Epithelial cell of esophagus (primary cell): ENCODE measurements at regions not wholly inside any gene's neighbourhood (a gene's known extent, or its start where the extent isn't known, plus 50 kb on each side); places are given as distances from the start of the nearest gene placed in this dataset.
"Not testable (repeated sequence)": the region's sequence is repeated elsewhere in the genome, so short reads cannot be mapped to it uniquely, and the experiment has no call there.

Experiments used
- DNase-seq: peaks from one replicate; pipeline ENCODE4 v3.0.0; 2010; ENCODE audit warnings: low read depth
- H3K4me3 ChIP-seq: 2 replicates; pipeline ENCODE4 v1.5.1; 2011; ENCODE audit warnings: mild to moderate bottlenecking, low read length, control low read depth
- CTCF ChIP-seq: IDR thresholded peaks from 2 replicates; pipeline ENCODE4 v1.5.1; 2011; ENCODE audit warnings: low read depth, mild to moderate bottlenecking, low read length, control low read depth, inconsistent platforms; ENCODE audit not compliant: insufficient read depth; ENCODE audit errors: missing control alignments

- no peak for TF ChIP-seq CTCF
- no peak overlapping the region for H3K4me3 ChIP-seq
- DNase-seq = no peak
Observed at GRCh38 chr9:2267181-2267745, 252.1 kb downstream of the SMARCA2 start.

GRCh38 chr9:2269778-2270177 lies 254.6 kb downstream of the SMARCA2 start:
- TF ChIP-seq CTCF = no peak
- DNase-seq = no peak
- no peak overlapping the region for H3K4me3 ChIP-seq

DNA sequence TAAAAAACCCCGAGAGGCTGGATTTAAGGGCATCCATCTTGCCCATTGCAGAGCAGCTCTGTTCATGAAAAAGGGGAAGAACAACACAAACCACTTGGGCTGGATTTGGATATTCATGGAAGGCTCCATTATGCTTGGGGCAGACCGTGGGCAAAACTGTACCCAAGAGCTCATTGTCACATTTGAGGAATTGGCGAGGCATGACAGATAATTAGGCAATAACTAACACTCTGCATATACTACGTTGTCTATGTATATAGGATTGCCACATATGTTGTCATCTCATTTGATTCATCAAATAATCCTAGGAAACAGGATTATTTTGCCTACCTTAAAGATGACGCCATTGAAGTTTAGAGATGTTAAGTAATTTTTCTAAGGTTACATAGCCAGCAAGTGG lies 255.4 kb downstream of the SMARCA2 start:
- no peak for TF ChIP-seq CTCF
- DNase-seq = peak; percentile 16
- no peak overlapping the region for H3K4me3 ChIP-seq

GRCh38 chr9:2271426-2271825 lies 256.3 kb downstream of the SMARCA2 start:
- no peak overlapping the region for H3K4me3 ChIP-seq
- TF ChIP-seq CTCF = no peak
- DNase-seq = peak; percentile 74

- H3K4me3 ChIP-seq = no peak overlapping the region
- no peak for DNase-seq
- no peak for TF ChIP-seq CTCF
Observed at GRCh38 chr9:2274762-2275161, 259.6 kb downstream of the SMARCA2 start.

GRCh38 chr9:2276296-2276695 lies 261.1 kb downstream of the SMARCA2 start:
- no peak for TF ChIP-seq CTCF
- H3K4me3 ChIP-seq = no peak overlapping the region
- no peak for DNase-seq

GRCh38 chr9:2277133-2277532 lies 262.0 kb downstream of the SMARCA2 start:
- DNase-seq, H3K4me3 ChIP-seq: not testable (repeated sequence)

DNA sequence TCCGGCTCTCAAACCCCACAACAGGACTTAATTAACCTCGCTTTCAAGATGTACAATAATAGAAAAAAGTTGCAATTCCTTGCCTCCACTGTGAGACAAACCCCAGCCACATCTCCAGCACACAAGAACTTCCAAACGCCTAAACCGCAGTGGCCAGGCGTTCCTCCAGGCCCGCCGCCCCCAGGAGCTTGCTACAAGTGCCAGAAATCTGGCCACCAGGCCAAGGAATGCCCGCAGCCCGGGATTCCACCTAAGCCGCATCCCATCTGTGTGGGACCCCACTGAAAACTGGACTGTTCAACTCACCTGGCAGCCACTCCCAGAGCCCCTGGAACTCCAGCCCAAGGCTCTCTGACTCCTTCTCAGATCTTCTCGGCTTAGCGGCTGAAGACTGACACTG lies 262.5 kb downstream of the SMARCA2 start:
- not testable (repeated sequence) for H3K4me3 ChIP-seq, DNase-seq

- H3K4me3 ChIP-seq = not testable (repeated sequence)
- peak; percentile 24 for DNase-seq
Observed at GRCh38 chr9:2279138-2279537, 264.0 kb downstream of the SMARCA2 start.
